ENCODE measurements at regions not wholly inside any gene's neighbourhood (a gene's known extent, or its start where the extent isn't known, plus 50 kb on each side); places are given as distances from the start of the nearest gene placed in this dataset.
"Not testable (repeated sequence)": the region's sequence is repeated elsewhere in the genome, so short reads cannot be mapped to it uniquely, and the experiment has no call there.

DNA sequence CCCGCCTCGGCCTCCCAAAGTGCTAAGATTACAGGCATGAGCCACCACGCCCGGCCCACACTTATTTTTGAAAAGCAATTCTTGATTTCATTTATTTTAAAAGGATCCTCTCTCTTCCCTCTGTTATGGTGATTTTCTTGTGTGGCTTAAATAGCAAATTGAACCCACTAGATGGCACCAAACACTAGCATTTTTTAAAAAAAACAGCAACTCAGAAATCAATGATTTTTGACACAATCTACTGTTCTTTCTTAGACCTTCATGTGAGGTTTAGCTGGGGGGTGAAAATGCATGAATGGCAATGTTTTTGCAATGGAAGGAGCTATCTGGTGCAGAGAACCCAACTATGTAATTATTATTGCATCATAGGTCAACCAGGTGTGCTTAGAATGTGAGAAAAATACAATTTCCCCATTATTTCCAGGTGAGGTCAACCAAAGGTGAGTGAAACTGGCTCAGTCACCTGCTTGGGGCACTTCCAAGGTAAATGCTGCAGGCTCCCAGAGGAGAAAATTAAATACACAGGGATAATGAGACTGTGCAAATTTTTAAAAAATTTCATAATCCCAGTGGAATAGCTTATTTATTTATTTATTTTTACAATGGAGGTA is 226.7 kb upstream of the PRKX start:
- no peak for DNase-seq

- no peak for DNase-seq
Measured at GRCh38 chrX:3938587-3938986, 225.1 kb upstream of the PRKX start.

DNA sequence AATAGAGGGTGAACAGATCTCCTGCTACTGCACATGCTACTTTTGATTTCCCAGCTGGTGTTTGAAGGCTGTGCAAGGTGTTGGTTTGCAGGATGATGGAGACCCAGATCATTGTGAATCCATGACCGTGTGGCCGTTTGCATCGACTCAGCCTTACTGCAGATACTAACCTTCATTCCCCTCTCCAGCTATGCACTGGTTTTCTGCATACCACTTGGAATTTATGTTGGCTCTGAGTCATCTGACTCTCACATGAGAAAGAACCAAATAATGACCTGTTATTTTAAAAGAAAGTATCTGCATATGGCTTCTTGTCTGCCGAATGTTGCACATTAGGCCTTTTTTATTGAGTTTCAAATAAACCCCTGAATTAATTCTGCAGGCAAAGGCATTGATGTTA is 221.7 kb upstream of the PRKX start:
- DNase-seq, result not testable (repeated sequence)

GRCh38 chrX:3920424-3921017 is 207.1 kb upstream of the PRKX start:
- DNase-seq, result not testable (repeated sequence)

- not testable (repeated sequence) for DNase-seq
Measured at GRCh38 chrX:3919668-3920423, 206.4 kb upstream of the PRKX start.

DNA sequence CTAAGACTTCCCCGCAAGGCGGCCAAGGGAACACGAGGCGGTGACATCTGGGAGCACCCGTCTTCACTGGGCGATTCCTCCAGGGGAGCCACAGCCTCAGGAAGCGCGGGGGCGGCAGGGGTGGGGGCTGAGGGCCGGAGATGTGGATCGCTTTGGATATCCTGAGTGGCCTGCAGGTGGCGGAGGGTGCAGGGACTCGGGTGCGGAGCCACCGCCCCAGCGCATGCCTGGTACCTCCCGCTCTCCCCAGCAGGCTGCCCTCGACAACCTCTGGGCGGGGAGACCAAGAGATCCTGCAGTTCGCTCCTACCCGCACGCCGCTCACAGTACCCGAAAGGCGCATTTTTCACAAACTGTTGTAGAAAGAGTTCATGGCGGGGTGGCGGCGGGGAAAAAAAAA is 201.4 kb upstream of the PRKX start:
- DNase-seq, result not testable (repeated sequence)

DNA sequence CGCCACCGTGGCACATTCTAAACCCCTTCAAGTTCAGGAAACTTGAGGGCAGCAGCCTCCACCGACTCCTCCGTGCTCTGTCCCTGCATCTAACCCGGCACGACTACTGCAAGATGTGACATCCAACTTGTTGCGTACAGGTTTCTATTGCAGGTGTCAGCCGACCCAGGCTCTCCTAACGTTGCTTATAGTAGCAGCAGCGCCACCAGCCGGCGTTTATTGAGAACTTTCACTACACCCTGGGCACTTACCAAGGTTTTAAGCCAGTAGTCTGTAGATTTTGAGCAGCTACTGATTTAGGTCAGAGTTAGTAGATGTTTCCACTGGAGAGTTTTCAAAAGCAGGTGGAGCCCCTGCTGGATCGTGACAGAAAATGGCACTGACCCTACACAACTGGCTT is 200.6 kb upstream of the PRKX start:
- not testable (repeated sequence) for DNase-seq

GRCh38 chrX:3911012-3911411 is 197.6 kb upstream of the PRKX start:
- not testable (repeated sequence) for DNase-seq

DNA sequence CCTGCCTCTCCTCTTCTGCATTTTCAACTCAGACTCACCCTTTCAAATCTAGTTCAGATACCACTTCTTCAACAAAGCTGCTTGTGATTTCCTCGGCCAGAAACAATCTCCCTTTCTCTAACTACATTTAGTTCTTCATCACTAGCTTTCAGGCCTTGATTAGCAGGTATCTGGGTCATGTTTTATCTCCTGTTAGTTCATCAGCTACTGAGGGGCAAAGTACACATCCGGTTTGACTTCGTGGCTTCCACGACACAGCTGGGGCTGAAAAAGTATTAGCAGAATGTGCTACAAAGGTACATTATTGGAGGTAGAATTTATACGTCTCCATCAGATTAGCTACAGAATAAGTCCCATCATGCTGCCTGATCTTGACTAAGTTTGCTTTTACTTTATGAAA is 197.2 kb upstream of the PRKX start:
- not testable (repeated sequence) for DNase-seq

GRCh38 chrX:3905522-3906258 is 192.2 kb upstream of the PRKX start:
- not testable (repeated sequence) for DNase-seq

- DNase-seq, result not testable (repeated sequence)
Measured at GRCh38 chrX:3902222-3902621, 188.8 kb upstream of the PRKX start.

- not testable (repeated sequence) for DNase-seq
Measured at GRCh38 chrX:3896755-3897154, 183.3 kb upstream of the PRKX start.

DNA sequence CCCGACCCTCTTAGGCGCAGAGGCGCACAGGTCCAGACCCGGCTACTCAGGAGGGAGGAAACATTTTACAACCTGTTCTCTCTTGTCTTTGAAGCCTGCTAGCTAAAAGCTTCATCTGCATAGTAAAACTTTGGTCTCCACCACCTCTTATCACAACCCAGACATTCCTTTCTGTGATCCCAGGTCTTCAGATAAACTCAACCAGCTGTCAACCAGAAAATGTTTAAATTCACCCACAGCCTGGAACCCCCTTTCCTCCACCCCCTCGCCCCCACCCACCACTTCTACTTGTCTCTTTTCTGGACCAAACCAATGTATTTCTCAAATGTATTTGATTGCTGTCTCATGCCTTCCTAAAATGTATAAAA is 169.1 kb upstream of the PRKX start:
- not testable (repeated sequence) for DNase-seq

DNA sequence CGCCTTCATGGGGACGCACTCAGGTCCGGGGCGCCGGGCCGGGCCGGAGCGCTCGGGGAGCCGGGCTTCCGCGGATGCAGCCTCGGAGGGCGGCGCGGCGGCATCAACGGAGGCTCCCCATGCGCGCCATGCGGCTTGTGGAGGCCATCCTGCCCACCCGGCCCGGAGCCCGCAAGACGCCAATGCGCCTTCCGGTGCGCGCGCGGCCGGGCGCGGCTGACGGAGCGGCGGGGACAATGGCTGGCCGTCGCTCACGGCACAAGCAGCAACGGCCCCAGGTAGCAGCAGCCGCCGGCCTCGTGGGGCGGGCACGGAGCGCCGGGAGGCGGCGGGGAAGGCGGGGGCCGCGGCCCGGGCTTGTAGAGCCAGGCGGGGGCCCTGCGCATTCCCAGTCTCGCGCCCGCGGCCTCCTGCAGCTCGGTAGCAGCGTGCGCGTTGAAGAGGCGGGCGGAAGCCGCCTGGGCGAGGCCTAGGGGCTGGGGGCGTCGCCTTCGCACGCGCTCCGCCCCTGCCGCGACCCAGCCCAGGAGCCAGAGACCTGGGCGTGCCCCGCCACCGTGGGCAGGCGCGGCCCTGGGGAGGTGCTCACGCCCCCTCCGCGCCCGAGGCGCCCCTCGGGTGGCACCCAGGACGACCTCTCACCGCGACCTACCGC is 168.6 kb upstream of the PRKX start:
- DNase-seq, result not testable (repeated sequence)

- not testable (repeated sequence) for DNase-seq
Measured at GRCh38 chrX:3881255-3881895, 167.9 kb upstream of the PRKX start.

GRCh38 chrX:3876393-3876792 is 162.9 kb upstream of the PRKX start:
- not testable (repeated sequence) for DNase-seq

GRCh38 chrX:3875638-3876037 is 162.2 kb upstream of the PRKX start:
- DNase-seq, result not testable (repeated sequence)

- not testable (repeated sequence) for DNase-seq
Measured at GRCh38 chrX:3872226-3872879, 158.9 kb upstream of the PRKX start.

DNA sequence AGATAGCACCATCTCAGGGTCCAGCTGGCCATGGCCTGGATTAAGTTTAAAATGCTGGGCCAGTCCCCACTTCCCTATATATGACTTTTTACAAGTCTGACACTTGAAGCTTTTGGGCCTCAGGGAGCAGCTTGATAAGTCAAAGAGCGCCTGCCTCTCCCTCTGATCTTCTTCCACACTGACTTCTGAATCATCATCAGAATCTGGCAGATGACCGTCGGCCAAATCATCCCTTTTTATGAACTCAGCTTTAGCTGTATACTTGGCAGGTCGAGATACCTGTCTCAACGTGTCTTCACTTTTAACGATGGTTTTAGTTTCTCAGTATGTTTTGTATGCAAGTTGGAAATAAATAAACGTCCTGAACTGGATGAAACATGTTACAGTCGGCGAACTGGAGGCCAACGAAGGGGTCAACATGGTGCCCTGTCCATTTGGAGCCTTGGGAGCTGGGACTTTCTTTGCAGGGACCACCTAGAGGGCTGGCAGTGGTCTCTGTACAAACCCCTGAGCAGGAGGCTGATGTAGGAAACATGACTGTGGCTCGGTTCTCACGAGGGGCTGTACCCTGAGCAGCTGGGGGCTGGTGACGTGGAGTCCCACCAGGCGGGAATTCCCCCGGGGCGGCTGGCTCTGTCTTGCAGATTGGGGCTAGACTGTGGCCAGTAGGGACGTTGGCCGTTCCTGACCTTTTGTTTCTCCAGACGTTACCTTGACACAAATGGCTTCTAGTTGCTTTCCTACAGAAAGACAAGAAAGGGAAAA is 153.8 kb upstream of the PRKX start:
- DNase-seq, result not testable (repeated sequence)

DNA sequence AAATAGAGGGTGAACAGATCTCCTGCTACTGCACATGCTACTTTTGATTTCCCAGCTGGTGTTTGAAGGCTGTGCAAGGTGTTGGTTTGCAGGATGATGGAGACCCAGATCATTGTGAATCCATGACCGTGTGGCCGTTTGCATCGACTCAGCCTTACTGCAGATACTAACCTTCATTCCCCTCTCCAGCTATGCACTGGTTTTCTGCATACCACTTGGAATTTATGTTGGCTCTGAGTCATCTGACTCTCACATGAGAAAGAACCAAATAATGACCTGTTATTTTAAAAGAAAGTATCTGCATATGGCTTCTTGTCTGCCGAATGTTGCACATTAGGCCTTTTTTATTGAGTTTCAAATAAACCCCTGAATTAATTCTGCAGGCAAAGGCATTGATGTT is 144.9 kb upstream of the PRKX start:
- DNase-seq, result not testable (repeated sequence)
